SK-N-SH treated with all-trans-retinoic acid at 6 μM for 48 hours (cell line): ENCODE measurements at regions not wholly inside any gene's neighbourhood (a gene's known extent, or its start where the extent isn't known, plus 50 kb on each side); places are given as distances from the start of the nearest gene placed in this dataset.

Experiments used
- ATAC-seq: fragments of 200-7000 bp; cut with Tn5 transposase; 3 replicates; pipeline ENCODE4 v1.9.1; 2020; ENCODE audit warnings: mild to moderate bottlenecking, moderate library complexity
- ARNTL ChIP-seq: fragments of 450-650 bp; formaldehyde crosslinking; IDR thresholded peaks from 2 replicates; pipeline ENCODE4 v1.5.0; 2020; ENCODE audit warnings: low read depth, mild to moderate bottlenecking, moderate library complexity, borderline replicate concordance
- BACH2 ChIP-seq: fragments of 250-450 bp; sonication (Bioruptor Pico); IDR thresholded peaks from 2 replicates; pipeline ENCODE4 v1.9.0; 2021; ENCODE audit warnings: mild to moderate bottlenecking, borderline replicate concordance
- CSDC2 ChIP-seq: fragments of 250-450 bp; sonication (Bioruptor Pico); IDR thresholded peaks from 2 replicates; pipeline ENCODE4 v1.5.0; 2020; ENCODE audit warnings: mild to moderate bottlenecking, moderate library complexity
- CSRNP3 ChIP-seq: fragments of 250-450 bp; sonication (Bioruptor Pico); IDR thresholded peaks from 2 replicates; pipeline ENCODE4 v1.5.1; 2021; ENCODE audit warnings: mild to moderate bottlenecking, moderate library complexity
- ESRRG ChIP-seq: fragments of 250-450 bp; sonication (Bioruptor Pico); IDR thresholded peaks from 2 replicates; pipeline ENCODE4 v1.6.1; 2021; ENCODE audit warnings: mild to moderate bottlenecking
- GLIS3 ChIP-seq: fragments of 250-450 bp; sonication (Bioruptor Pico); IDR thresholded peaks from 2 replicates; pipeline ENCODE4 v1.5.0; 2020; ENCODE audit warnings: mild to moderate bottlenecking, moderate library complexity
- ISL1 ChIP-seq: fragments of 250-450 bp; sonication (Bioruptor Pico); IDR thresholded peaks from 2 replicates; pipeline ENCODE4 v2.1.2; 2022; ENCODE audit warnings: mild to moderate bottlenecking, moderate library complexity
- OSR1 ChIP-seq: fragments of 250-450 bp; sonication (Bioruptor Pico); IDR thresholded peaks from 2 replicates; pipeline ENCODE4 v1.8.0; 2022; ENCODE audit warnings: moderate library complexity, mild to moderate bottlenecking, inconsistent platforms
- POU6F1 ChIP-seq: fragments of 250-450 bp; sonication (Bioruptor Pico); IDR thresholded peaks from 2 replicates; pipeline ENCODE4 v1.8.0; 2021; ENCODE audit warnings: low read depth, mild to moderate bottlenecking, moderate library complexity, borderline replicate concordance
- PPARA ChIP-seq: fragments of 250-450 bp; sonication (Bioruptor Pico); IDR thresholded peaks from 2 replicates; pipeline ENCODE4 v1.5.0; 2020; ENCODE audit warnings: mild to moderate bottlenecking, borderline replicate concordance
- RARB ChIP-seq: fragments of 250-450 bp; sonication (Bioruptor Pico); IDR thresholded peaks from 2 replicates; pipeline ENCODE4 v1.8.0; 2021; ENCODE audit warnings: mild to moderate bottlenecking, moderate library complexity
- TCF4 ChIP-seq: fragments of 250-450 bp; sonication (Bioruptor Pico); IDR thresholded peaks from 2 replicates; pipeline ENCODE4 v1.8.0; 2021; ENCODE audit warnings: mild to moderate bottlenecking, moderate library complexity, borderline replicate concordance
- TOX ChIP-seq: fragments of 250-450 bp; sonication (Bioruptor Pico); IDR thresholded peaks from 2 replicates; pipeline ENCODE4 v1.8.0; 2021; ENCODE audit warnings: mild to moderate bottlenecking, moderate library complexity, borderline replicate concordance
- ZC3H10 ChIP-seq: fragments of 250-450 bp; sonication (Bioruptor Pico); IDR thresholded peaks from 2 replicates; pipeline ENCODE4 v1.5.1; 2021; ENCODE audit warnings: mild to moderate bottlenecking, moderate library complexity
- ZFP3 ChIP-seq: fragments of 250-450 bp; sonication (Bioruptor Pico); IDR thresholded peaks from 2 replicates; pipeline ENCODE4 v1.5.0; 2020; ENCODE audit warnings: mild to moderate bottlenecking, moderate library complexity
- ZFP30 ChIP-seq: fragments of 450-650 bp; formaldehyde crosslinking; IDR thresholded peaks from 2 replicates; pipeline ENCODE4 v1.5.0; 2022; ENCODE audit warnings: mild to moderate bottlenecking, moderate library complexity
- ZNF565 ChIP-seq: fragments of 450-650 bp; formaldehyde crosslinking; conservative IDR thresholded peaks from 2 replicates; pipeline ENCODE4 v1.5.0; 2020; ENCODE audit warnings: low read depth, mild to moderate bottlenecking, moderate library complexity
- ZNF70 ChIP-seq: fragments of 450-650 bp; formaldehyde crosslinking; IDR thresholded peaks from 2 replicates; pipeline ENCODE4 v1.5.0; 2020; ENCODE audit warnings: mild to moderate bottlenecking, moderate library complexity
- ZNF8 ChIP-seq: fragments of 450-650 bp; formaldehyde crosslinking; IDR thresholded peaks from 2 replicates; pipeline ENCODE4 v1.5.0; 2020; ENCODE audit warnings: mild to moderate bottlenecking, moderate library complexity
- TF ChIP-seq, protein P1 (sequence below): fragments of 250-450 bp; sonication (Bioruptor Pico); IDR thresholded peaks from 2 replicates; pipeline ENCODE4 v1.8.0; 2020; ENCODE audit warnings: mild to moderate bottlenecking, moderate library complexity, borderline replicate concordance
- TF ChIP-seq, protein P2 (sequence below): fragments of 250-450 bp; sonication (Bioruptor Pico); IDR thresholded peaks from 2 replicates; pipeline ENCODE4 v1.5.0; 2020; ENCODE audit warnings: mild to moderate bottlenecking, moderate library complexity
- TF ChIP-seq, protein P3 (sequence below): fragments of 250-450 bp; sonication (Bioruptor Pico); IDR thresholded peaks from 2 replicates; pipeline ENCODE4 v1.5.1; 2020; ENCODE audit warnings: low read depth, mild to moderate bottlenecking, moderate library complexity

DNA sequence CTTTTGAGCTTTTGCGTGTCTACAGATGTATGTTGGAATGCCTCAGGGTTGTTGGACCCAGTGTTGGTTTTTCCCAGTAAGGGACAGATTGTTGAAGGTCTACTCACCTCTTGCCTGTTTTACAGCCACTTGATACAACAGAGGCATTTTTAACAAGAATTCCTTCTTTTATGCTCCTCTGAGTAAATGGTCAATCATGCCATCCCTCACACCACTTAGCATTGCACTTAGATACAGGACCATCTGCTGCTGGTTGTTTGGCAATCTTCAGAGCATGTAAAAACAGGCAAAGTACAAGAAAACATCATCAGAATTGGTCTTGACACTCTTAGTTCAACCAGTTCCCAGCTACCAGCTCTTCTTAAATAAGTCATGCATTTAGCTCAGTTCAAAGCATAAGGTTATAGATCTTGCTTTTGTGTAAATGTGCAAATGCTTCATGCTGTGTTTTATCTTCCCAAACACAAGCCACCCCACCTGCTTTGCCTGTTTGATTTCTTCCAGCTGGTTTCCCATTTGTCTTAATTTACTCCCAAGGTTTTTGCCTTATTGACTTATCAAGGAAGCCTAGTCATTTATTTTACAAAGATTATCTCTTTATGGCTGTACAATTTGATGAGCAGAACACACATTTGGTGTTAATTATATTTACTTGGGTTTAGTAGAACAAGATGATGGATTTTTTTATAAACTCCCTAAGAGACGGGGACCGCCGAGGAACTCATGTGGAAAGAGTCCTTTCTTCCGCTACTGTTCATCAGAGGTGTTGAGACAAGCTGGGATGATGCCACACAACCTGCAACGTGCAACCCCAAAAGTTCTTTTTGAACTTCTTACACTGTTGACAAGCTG, 136.6 kb downstream of the AHR start (continued):
- TF ChIP-seq POU6F1 (CRISPR knock-in tag) (no peak), ARNTL (CRISPR knock-in tag) (no peak), ZNF565 (CRISPR knock-in tag) (no peak), ZNF8 (CRISPR knock-in tag) (no peak)
- TF ChIP-seq, protein P1, sequence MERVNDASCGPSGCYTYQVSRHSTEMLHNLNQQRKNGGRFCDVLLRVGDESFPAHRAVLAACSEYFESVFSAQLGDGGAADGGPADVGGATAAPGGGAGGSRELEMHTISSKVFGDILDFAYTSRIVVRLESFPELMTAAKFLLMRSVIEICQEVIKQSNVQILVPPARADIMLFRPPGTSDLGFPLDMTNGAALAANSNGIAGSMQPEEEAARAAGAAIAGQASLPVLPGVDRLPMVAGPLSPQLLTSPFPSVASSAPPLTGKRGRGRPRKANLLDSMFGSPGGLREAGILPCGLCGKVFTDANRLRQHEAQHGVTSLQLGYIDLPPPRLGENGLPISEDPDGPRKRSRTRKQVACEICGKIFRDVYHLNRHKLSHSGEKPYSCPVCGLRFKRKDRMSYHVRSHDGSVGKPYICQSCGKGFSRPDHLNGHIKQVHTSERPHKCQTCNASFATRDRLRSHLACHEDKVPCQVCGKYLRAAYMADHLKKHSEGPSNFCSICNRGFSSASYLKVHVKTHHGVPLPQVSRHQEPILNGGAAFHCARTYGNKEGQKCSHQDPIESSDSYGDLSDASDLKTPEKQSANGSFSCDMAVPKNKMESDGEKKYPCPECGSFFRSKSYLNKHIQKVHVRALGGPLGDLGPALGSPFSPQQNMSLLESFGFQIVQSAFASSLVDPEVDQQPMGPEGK (CRISPR knock-in tag), result no peak

GRCh38 chr7:17436126-17436525, 137.7 kb downstream of the AHR start:
- no peak for ATAC-seq
- TF ChIP-seq TCF4 (no peak), POU6F1 (CRISPR knock-in tag) (no peak), ZFP30 (CRISPR knock-in tag) (no peak), OSR1 (CRISPR knock-in tag) (no peak), ZC3H10 (CRISPR knock-in tag) (no peak), ZNF70 (CRISPR knock-in tag) (no peak), GLIS3 (CRISPR knock-in tag) (no peak), BACH2 (CRISPR knock-in tag) (no peak), ZNF8 (CRISPR knock-in tag) (no peak), ESRRG (no peak), ISL1 (CRISPR knock-in tag) (no peak), TOX (CRISPR knock-in tag) (no peak)
- TF ChIP-seq, protein P1 (CRISPR knock-in tag), result no peak
- TF ChIP-seq, protein P2, sequence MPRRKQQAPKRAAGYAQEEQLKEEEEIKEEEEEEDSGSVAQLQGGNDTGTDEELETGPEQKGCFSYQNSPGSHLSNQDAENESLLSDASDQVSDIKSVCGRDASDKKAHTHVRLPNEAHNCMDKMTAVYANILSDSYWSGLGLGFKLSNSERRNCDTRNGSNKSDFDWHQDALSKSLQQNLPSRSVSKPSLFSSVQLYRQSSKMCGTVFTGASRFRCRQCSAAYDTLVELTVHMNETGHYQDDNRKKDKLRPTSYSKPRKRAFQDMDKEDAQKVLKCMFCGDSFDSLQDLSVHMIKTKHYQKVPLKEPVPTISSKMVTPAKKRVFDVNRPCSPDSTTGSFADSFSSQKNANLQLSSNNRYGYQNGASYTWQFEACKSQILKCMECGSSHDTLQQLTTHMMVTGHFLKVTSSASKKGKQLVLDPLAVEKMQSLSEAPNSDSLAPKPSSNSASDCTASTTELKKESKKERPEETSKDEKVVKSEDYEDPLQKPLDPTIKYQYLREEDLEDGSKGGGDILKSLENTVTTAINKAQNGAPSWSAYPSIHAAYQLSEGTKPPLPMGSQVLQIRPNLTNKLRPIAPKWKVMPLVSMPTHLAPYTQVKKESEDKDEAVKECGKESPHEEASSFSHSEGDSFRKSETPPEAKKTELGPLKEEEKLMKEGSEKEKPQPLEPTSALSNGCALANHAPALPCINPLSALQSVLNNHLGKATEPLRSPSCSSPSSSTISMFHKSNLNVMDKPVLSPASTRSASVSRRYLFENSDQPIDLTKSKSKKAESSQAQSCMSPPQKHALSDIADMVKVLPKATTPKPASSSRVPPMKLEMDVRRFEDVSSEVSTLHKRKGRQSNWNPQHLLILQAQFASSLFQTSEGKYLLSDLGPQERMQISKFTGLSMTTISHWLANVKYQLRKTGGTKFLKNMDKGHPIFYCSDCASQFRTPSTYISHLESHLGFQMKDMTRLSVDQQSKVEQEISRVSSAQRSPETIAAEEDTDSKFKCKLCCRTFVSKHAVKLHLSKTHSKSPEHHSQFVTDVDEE, result no peak
- TF ChIP-seq, protein P3, sequence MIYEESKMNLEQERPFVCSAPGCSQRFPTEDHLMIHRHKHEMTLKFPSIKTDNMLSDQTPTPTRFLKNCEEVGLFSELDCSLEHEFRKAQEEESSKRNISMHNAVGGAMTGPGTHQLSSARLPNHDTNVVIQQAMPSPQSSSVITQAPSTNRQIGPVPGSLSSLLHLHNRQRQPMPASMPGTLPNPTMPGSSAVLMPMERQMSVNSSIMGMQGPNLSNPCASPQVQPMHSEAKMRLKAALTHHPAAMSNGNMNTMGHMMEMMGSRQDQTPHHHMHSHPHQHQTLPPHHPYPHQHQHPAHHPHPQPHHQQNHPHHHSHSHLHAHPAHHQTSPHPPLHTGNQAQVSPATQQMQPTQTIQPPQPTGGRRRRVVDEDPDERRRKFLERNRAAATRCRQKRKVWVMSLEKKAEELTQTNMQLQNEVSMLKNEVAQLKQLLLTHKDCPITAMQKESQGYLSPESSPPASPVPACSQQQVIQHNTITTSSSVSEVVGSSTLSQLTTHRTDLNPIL (CRISPR knock-in tag), result no peak

DNA sequence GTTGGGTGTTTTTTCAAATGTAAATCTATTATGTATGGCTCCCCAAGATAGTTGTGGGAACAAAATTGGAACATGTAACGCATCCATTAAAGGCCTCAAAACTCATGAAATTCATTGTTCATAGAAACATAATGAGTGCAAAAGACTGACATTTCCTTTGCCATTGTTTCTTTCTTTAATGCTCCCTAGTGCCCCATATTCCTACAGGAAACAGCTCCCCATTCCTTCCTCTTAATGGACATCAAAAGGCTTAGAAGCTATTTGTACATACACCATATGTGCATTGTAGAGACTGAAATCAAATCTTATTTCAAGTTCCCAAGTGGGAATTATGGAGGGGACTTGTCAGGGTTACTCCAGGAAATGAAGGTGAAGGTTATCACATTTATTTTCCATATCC, 139.1 kb downstream of the AHR start:
- ATAC-seq, result no peak
- TF ChIP-seq ZNF70 (CRISPR knock-in tag) (no peak), ZNF8 (CRISPR knock-in tag) (no peak), PPARA (CRISPR knock-in tag) (no peak), GLIS3 (CRISPR knock-in tag) (no peak), CSRNP3 (CRISPR knock-in tag) (no peak), CSDC2 (CRISPR knock-in tag) (no peak), RARB (CRISPR knock-in tag) (no peak), OSR1 (CRISPR knock-in tag) (no peak), TCF4 (no peak), ZFP3 (CRISPR knock-in tag) (no peak), ZNF565 (CRISPR knock-in tag) (no peak), BACH2 (CRISPR knock-in tag) (no peak), ARNTL (CRISPR knock-in tag) (no peak)
